GM21423 (cell line): ENCODE measurements at regions not wholly inside any gene's neighbourhood (a gene's known extent, or its start where the extent isn't known, plus 50 kb on each side); places are given as distances from the start of the nearest gene placed in this dataset.
"Not testable (repeated sequence)": the region's sequence is repeated elsewhere in the genome, so short reads cannot be mapped to it uniquely, and the experiment has no call there.

Experiments
- ATAC-seq: cut with Tn5 transposase; IDR thresholded peaks from one replicate; pipeline ENCODE4 v1.9.1; 2021; ENCODE audit warnings: mild to moderate bottlenecking, moderate library complexity; ENCODE audit not compliant: unreplicated experiment

DNA sequence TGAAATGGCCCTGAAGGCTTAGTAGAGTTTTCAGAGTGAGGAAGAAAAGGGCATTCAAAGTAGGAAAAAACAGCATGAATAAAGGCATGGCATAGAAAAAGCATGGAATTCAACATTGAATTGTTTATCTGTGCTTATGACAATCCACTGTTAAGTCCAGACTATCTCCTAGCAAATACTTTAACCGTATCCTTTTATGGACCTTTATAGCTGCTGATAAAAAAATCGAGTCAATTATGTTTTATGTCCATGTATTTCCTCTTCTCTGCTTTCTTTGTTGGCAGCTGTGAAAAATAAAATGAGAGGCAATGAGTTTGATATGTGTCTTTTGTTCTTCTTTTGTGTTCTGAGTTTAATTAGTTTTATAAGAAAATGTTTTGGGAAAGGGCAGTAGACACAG lies 70.4 kb downstream of the TDRD15 start:
- ATAC-seq: no peak

GRCh38 chr2:21194858-21195271 lies 71.1 kb downstream of the TDRD15 start:
- ATAC-seq: no peak

GRCh38 chr2:21195326-21195725 lies 71.6 kb downstream of the TDRD15 start:
- no peak for ATAC-seq

- ATAC-seq: no peak
Measured at GRCh38 chr2:21198637-21199036, 74.9 kb downstream of the TDRD15 start.

DNA sequence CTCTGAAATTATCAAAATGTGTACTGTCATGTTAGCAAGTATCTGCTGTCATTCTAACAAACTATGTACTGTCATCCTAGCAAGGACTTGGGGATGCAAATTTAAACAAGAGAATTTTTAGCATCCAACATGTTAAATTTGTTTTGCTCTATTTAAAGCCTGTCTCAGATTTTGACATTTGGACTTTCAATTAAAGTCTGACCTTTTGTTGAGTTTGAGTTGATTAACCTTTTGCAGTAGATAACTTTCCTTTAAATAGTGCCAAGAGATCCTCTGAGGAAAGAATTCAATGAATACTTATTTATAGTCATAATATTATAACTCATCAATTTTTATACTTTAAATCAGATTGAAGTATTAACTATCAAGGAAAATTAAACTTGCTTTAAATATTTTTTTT lies 80.2 kb downstream of the TDRD15 start:
- ATAC-seq: no peak

- ATAC-seq: not testable (repeated sequence)
Measured at GRCh38 chr2:21214085-21214484, 90.3 kb downstream of the TDRD15 start.

GRCh38 chr2:21217442-21217841 lies 93.7 kb downstream of the TDRD15 start:
- no peak for ATAC-seq

GRCh38 chr2:21220930-21221329 lies 97.2 kb downstream of the TDRD15 start:
- ATAC-seq: no peak

- ATAC-seq: no peak
Measured at GRCh38 chr2:21223618-21224017, 99.8 kb downstream of the TDRD15 start.

DNA sequence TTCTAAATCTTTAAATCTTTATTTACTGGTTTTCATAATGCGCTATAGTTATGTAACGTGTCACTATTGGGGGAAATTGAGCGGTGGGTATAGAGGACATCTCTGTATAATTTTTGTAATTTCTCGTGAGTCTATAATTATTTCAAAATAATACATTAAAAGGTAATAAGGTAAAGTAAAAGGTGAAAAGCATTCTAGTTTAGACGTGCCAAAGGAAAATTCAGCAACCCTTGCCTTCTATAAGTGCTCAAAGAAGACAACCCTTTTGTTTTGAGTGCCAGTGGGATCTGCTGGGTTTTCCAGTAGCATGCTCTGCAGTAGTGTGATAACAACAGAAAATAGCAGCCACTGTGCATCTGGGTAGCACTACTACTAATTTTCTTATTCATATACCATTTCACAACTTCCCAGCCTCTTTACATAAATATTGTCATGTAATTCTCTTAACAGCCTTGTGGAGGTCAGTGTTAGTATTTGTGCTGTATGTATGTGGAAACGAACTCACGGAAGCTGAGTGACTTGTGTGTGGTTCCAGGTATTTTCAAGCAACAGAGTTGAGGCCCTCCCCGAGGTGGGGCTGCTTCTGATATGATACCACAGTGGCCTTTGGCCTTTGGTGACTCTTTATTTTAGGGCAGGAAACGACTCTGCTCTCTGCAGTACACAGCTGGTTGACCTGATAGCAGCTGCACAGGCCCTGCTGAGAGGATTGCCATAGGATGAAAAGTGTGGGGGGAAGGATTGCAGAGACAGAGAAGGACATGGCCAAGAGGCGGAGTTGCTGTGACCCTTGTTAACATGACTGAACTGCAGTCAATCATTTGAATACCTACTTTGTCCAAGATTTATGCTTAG lies 104.5 kb downstream of the TDRD15 start:
- ATAC-seq: no peak

DNA sequence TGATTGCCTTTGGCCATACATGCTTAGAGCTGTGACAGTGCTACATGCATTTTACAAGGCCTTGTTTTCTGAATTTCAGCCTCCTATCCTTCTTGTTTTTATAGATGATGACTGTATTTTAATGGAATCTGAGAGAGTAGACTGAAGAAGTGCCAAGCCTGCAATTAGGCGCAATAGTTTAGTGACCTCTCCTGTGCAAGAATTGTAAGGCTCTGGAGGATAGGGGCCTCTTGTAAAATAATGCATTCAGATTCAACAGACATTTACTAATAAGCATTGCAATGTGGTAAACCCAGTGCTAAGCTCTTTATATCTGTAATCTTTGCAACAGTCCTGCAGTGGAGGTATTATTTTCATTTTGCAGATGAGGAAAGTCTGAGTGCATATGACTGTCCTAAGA lies 105.5 kb downstream of the TDRD15 start:
- no peak for ATAC-seq

DNA sequence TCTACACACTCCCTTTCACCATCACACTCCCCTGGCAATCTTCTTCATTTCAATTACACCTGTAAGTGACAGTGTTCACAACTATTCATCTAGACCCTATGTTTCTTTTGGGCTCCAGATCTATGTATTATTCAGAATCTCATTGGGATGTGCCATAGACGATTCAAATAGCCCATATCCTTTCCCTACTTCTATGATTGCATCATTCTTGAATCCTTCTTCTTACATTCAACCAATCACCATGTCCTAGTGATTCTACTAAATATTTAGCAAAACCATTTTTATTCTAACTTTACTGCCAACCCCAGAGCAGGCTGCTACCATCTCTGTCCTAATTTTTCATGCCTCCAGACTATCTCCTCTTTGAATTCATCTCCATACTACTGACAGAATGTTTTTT lies 106.4 kb downstream of the TDRD15 start:
- no peak for ATAC-seq

- peak; percentile 51 for ATAC-seq
Measured at GRCh38 chr2:21231985-21232384, 108.2 kb downstream of the TDRD15 start.

DNA sequence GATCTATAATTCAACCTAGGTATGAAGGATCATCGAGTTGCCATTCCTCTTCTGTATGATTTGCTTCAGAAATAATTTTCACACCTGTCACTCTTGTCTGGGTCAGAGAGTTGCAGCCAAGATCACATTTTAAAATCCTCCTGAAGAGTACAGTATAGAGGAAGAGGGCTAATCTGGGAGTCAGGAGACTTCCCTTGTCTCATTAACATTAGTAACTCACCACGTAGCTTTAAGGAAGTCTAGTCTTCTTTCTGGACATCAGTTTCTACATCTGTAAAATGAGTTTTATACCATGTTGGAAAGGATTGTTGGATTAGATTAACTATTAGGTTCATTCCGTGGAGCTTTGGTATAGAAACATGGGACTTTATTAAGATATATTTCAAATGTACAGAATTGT lies 109.4 kb downstream of the TDRD15 start:
- ATAC-seq: no peak

GRCh38 chr2:21234001-21234400 lies 110.2 kb downstream of the TDRD15 start:
- ATAC-seq: no peak

GRCh38 chr2:21234464-21235120 lies 110.8 kb downstream of the TDRD15 start:
- no peak for ATAC-seq

GRCh38 chr2:21239749-21240148 lies 116.0 kb downstream of the TDRD15 start:
- ATAC-seq: not testable (repeated sequence)

GRCh38 chr2:21244161-21244560 lies 120.4 kb downstream of the TDRD15 start:
- no peak for ATAC-seq

DNA sequence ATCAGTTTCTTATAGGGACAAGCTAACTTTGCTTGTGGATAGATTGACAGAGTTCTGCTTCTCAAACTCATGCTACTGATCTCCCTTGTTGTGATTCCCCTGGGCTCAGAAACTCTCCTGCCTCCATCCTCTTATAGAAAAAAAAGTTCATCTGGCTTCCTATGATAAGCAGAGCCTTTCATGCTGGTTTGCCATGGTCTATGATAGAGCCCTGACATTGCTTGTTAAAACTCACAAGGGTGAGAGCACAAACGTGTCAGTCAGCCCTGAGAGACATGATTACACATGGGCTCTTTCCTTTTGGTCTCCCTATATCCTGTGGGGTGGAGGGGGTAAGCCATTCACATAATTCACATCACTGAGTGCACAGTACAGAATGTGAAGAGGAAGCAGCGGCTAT lies 121.8 kb downstream of the TDRD15 start:
- no peak for ATAC-seq

DNA sequence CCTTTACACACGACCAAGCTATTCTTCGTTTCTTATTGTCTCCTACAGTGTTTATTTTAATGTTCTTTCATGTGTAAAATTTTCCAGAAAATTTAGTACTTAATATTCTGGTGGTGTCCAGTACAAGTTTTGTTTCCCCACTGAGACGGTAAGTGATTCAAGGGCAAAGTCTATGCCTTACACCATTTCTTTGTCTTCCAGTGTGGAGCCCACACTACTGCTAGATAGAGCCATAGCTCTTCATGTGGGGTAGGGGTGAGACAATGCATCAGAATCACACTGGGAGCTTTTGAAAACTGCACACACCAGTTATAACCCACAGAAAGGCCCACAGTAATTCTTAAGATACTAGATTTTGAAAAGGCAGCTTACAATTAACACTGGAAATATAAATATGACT lies 125.6 kb downstream of the TDRD15 start:
- no peak for ATAC-seq

GRCh38 chr2:21250673-21251072 lies 126.9 kb downstream of the TDRD15 start:
- no peak for ATAC-seq

DNA sequence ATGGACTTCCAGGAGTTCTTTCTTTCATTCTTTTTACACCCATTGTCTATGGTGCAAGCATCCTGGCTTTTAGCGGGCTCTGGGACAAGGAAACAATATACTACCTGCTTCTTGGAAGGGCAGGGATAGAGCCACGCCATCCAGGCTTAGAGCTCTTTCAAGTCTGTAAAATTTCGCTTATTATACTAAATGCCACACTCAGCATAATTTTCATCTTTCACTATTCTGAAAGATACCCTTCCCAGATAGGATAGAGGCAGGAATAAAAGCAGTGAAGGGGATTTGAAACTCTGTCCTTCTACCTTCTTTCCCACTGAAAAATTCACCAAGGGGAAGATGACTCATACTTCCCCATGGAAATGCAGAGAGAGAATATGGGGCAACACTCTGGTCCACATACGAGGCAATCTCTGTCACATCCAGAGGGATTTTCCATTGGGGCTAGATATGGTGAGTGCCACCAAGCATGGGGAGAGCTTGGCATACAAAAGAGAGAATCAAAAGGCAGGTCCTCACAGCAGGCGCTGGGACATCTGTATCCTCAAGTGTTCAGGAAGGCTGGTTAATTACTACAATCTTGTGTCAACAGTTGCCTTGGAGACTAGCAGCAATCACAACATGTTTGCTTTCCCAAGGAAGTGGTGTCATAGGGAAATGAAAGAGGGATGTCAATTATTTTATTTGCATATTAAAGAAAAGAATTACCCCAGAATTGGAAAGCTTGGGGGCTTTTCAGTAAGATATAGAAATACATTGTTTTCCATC lies 127.6 kb downstream of the TDRD15 start:
- ATAC-seq: no peak
